A172 (cell line): ENCODE measurements at regions not wholly inside any gene's neighbourhood (a gene's known extent, or its start where the extent isn't known, plus 50 kb on each side); places are given as distances from the start of the nearest gene placed in this dataset.
"Not testable (repeated sequence)": the region's sequence is repeated elsewhere in the genome, so short reads cannot be mapped to it uniquely, and the experiment has no call there.

Source experiments
- DNase-seq: peaks from one replicate; pipeline ENCODE4 v3.0.0-alpha.2; 2015; ENCODE audit warnings: low spot score

DNA sequence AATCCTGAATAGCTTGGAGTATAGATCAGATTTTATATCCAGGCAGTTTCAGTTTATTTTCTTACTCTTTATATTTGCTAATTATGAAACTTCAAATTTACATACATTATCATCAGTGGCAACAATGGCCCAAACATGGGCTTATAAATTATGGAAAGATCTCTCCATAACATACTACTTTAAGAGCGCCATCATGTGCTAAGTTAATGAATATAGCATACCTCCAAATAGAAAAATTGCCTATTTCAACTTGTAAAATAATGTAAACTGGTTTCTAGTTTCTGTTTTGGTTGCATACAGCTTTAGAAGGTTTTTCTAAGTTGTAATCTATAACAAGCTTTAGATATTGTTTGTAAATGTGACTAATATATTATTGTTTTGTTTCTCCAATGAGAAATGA, 531.3 kb upstream of the UBE2E2 start:
- no peak for DNase-seq

DNA sequence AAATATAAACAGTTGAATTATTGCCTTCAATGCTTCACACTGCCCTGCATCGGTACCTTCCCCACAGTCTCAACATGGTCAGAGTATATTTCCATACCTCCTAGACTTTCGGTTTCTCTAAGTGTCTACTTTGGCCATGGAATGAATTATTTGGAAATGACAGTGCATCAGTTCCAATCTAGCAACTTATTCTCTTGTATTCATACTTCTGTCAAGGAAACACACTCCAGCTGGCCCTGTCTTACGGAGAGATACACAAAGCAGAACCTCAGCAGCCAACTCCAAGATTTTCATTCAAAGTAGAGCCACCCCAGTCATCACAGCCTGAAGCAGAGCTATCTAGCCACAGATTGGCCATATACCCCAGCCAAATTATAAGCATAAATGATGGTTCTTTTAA, 518.4 kb upstream of the UBE2E2 start:
- no peak for DNase-seq

DNA sequence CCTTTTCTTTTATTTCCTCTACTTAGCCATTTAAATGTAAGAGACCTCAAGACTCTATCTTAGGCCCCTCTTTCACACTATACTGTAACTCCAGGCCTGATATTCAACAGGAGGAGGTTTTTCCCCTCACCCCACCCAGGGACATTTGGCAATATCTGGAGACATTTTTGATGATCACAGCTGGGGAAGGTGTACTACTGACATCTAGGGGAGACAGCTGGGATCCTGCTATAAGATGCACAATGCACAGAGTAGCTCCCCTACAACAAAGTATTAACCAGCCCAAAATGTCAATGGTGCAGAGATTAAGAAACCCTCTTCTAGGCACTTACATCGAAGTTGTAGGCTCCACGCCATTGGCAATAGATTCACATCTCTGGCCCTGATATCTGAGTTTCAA, 517.5 kb upstream of the UBE2E2 start:
- no peak for DNase-seq

DNA sequence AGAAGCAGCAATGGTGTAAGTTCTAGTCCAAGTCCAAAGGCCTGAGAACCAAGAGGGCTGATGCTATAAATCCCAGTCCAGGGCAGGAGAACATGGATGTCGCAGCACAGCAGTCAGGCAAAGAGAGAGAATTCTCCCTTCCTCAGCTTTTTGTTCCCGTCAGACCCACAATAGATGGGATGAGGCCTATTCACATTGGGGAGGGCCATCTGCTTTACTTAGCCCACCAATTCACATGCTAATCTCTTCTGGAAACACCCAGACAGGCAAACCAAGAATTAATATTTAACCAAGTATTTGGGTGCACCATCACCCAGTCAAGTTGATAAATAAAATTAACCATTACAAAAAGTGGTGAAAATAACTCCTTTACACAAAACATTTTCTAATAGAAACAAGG, 511.7 kb upstream of the UBE2E2 start:
- DNase-seq: no peak

DNA sequence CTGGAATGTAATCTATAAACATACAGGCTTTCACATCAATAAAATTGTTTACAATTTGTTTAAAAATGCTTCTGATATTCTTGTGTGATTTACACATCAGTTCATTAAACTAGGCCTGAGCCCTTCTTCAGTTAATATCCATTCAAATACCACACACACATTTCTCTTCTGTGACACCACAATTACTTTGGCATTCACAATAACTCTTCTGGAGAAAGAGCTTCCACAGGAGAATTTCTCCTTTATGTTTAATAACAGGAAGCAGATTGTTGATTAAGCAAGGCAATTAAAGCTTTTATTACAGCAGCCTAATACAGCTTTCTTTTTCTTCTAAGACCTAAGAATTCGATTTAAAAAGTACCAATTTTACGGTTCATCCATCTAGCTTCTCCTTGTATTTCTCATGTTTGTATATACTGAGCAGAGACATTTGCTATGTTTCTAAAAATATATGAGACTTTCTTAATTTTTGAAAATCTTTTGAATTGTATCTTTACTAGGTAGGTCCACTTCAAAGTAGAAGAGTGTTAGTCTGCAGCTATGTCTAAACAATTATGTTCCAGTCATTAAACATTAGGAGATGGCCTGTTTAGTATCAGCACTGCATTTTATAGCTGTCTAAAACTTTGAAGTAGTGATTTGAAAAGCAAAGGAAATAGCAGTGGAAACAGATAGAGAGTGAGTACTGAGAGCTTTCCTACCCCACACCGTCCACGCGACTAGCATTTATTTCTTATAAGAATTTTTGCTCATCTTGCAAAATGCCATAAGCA, 511.1 kb upstream of the UBE2E2 start:
- DNase-seq: no peak

DNA sequence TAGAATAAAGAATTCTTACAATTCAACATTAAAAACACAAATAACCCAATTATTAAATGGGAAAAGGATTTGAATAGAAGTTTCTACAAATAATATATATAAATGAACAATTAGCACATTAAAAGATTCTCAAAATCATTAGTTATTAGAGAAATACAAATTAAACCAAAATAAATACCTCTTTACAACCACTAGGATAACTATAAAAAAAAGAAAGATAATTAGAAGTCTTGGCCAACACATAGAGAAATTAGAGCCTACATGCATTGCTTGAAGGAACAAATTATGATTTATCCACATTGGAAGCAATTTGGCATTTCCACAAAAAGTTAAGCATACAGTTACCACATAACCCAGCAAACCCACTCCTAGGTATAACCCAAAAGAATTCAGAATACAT, 502.3 kb upstream of the UBE2E2 start:
- DNase-seq: no peak

DNA sequence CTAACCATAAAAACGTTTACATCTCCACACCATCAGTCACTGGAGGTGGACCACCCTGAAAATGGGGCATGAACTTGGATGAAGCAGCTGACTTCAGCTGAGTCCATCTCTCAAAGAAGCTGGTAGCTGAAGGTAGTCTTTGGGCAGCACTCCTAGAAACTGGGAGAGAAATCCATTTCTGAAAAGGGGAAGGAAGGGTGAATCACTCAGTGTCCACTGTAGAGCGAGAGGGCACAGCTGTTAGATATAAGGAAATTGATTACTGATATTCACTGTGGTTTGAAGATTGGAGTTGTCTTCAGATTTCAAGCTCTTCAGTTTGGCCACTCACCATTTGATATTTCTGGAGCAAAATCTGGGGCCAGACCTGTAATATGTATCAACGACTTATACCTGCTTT, 499.0 kb upstream of the UBE2E2 start:
- DNase-seq: no peak

DNA sequence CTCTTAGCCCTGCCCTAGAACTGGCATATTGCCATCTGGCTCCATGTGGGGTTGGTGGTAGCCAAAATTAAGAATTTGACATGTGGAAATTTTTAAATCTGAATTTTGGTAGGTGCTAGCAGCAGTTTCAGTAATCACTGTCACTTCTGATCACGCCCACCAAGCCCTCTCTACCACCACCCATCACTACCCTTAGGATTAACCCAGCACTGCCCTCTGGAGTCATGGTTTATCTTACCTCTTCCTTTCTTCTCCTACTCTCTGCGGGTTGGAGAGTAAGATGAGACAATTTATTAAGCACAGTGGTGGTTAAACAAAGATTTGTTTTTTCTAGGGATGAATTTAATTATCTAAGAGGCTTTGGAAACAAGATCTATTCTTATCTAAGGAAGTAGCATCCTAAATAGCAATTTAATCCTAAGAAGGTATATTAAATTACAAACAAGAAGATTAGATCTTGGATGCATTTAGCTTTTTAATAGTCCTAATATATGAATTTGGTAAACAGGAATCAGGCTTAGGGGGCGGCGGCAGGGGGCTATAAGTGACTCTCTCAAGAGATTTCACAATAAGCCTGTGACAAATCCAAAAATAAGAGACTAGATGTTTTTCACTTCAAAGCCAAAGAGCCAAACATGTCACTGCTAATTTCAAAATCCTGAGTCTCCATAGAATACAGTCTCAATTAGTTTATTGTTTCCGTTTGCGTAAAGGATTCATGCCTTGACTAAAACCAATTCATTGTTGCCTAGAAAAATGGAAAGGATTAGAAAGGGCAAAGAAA, 498.4 kb upstream of the UBE2E2 start:
- no peak for DNase-seq

DNA sequence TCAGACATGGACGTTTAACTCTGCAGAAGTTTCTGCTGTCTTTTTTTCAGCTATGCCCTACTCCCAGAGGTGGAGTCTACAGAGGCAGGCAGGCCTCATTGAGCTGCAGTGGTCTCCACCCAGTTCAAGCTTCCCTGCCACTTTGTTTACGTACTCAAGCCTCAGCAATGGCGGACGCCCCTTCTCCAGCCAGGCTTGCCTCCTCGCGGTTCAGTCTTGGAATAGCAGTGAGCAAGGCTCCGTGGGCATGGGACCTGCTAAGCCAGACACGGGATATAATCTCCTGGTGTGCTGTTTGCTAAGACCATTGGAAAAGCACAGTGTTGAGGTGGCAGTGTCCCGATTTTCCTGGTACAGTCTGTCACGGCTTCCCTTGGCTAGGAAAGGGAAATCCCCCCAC, 496.2 kb upstream of the UBE2E2 start:
- not testable (repeated sequence) for DNase-seq

DNA sequence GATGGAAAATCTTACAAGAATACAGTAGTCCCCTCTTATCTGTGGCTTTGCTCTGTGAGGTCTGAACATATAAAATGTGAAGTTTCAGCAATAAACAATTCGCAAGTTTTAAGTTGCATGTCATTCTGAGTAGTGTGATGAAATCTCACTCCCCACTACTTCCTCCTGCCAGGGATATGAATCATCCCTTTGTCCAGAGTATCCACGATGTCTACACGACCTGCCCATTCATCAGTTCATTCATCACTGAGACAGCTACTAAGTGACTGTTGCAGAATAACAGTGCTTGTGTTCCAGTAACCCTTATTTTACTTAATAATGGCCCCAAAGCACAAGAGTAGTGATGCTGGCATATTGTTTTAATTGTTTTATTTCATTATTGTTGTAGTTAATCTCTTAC, 489.2 kb upstream of the UBE2E2 start:
- peak; percentile 71 for DNase-seq

DNA sequence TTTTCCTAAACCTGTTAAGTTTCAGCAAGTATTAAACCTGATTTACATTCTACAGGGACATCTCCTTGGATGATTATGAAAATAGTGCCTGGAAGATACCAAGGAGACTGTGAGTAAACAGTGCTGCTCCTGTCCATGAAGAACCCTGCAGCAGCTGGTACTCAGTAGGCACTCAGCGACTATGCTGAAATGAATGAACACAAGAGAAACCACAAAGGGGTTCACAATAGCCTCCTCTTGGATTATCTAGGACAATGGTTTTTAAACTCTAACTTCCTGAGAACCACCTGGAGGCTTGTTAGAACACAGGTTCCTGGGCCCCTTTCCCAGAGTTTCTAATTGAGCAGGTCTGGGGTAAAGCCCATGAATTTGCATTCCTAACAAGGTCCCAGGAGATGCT, 488.4 kb upstream of the UBE2E2 start:
- DNase-seq: no peak

DNA sequence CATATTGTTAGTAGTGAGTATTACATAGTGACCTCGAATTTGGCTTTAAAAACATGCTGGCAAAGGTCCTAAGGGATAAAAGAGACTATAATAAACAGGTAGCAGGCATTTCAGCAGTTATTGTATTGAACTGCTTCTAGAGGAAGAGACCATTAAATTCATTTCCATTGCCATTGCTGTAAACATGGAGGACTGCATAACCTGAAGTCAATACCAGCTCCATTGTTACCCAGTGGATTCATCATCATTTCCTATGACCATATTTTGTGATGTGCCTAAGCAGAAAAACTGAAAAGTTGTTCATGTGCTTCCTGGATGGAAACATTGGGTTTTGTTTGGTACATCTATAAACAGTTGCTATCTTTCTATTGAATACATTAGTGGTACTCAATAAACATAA, 482.5 kb upstream of the UBE2E2 start:
- DNase-seq: no peak

DNA sequence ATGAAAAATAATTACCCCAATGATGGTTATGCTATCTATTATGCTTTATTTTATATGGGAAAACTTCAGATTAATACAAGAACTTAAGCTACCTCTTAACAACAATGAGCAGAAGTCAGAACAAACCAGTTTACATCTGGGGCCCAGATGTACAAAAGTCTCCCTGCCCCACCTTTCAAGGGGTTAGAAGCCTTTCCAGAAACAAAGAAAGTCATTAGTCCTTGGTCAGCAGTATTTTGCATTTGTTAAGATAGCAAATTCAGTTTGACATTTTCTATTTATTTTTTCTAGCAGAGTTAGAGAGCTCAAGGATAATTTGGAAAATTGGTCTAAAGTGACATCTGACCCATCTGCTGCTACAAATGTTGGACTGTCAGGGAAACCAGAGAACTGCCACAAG, 478.7 kb upstream of the UBE2E2 start:
- DNase-seq: no peak

DNA sequence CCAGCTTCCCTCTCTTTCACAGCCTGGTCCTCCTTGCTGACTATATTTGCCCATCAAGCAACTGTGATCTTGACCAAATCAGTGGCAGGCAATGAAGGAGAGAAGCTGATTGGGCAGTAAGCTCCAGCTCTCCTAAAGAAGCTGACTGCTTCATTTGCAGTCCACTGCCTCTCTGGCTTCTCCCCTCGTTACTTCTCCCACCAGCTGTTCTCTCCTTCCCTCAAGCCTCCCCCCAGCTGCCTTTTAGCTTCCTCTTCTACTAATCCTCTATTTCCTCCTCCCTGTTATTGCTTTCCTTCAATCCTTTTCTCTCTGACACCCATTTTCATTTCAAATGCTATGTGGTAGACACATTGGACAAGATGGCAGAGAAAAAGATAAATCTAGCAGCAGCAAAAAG, 474.7 kb upstream of the UBE2E2 start:
- no peak for DNase-seq

DNA sequence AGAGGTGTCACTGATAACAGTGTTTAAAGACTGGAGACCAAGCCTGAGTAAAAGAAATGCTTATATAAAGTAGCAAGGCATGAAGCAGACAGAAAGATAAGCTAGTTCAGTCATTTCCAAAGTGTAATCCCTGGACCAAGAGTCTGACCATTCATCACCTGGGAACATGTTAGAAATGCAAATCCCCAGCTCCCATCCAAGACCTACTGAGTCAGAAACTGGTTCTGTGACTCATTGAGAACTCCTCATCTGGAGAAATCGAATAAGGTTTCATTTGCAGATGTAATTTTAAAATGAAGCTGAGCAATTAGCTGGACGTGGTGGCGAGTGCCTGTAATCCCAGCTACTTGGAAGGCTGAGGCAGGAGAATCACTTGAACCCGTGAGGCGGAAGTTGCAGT, 473.9 kb upstream of the UBE2E2 start:
- DNase-seq: no peak

DNA sequence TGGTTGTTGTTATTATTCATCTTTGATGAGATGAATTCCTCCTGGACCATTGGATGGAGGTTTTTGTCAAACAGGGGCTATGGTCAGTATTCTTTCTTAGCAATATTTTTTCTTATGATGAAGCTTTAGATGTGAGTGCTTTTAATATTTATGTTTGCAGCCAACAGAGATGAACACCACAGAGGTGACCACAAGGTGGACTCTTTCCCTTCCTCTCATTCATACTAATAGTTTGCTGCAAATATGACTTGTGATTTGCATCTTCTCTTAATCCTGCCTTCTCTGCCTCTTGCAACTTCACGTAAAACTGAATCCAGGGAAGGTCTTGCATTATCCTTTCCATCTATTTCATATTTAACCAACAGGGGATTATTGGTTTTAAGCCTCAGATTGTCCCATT, 473.1 kb upstream of the UBE2E2 start:
- no peak for DNase-seq

DNA sequence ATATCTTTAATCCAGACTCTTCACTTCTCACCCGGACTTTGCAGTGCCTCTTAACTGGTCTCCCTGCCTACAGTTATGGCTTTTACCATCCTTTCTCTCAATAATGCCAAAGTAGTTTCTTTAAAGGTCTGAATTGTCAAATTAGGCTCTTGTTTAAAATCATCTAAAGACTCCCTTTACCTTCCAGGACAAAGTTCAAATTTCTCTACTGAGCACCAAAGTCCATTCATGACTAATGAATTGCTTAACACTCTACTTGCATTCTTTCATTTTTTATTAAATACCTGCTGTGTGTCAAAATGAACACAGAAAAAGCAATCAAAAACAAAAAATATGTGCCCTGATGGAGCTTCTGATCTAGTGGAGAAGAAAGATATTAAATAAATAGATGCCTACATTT, 472.4 kb upstream of the UBE2E2 start:
- DNase-seq: no peak

DNA sequence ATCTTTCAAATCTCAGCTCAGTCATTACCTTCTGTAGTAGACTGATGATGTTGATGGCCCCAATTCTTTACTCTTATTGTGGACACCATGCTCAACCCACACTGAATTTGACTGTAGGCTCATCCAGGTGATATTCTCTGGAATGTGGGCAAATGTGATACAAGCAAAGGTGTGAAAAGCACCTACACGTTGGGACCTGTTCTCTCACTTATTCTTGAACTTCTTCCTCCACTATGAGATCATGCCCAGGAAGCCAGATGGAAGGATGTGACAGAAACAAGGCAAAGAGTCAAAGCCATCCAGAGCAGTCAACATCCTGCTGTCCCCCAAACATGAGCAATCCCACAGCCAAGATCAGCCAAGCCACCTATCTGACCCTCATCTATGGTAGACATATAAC, 471.2 kb upstream of the UBE2E2 start:
- no peak for DNase-seq

DNA sequence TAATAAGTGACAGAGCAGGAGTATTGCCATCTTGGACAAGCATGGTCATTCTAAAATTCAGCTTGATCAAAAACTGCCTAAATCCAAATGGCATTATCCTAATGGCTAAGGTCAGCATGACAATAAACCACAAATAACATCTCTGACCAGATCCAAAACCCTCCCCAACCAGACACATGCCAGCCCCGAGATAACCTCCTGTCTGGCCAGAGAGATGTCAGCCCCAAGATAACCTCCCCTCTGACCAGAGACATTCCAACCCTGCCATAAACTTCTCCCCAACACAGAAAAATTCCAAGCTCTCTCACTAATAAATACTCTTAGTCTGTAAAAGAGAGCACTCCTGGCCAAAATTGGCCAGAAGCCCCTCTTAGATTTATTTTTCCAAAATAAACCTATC, 470.5 kb upstream of the UBE2E2 start:
- no peak for DNase-seq

DNA sequence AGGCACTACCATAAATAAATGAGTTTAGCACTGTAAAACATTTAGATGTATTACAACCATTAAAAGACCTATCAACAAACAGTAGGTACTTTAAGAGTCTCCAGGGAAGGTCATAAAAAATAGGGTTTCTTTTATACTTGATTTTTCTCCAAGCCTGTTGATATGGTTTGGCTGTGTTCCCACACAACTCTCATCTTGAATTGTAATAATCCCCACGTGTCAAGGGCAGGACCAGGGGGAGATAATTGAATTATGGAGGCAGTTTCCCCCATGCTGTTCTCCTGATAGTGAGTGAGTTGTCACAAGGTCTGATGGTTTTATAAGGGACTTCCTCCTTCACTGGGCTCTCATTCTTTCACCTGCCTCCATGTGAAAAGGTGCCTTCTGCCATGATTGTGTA, 468.9 kb upstream of the UBE2E2 start:
- DNase-seq: no peak

DNA sequence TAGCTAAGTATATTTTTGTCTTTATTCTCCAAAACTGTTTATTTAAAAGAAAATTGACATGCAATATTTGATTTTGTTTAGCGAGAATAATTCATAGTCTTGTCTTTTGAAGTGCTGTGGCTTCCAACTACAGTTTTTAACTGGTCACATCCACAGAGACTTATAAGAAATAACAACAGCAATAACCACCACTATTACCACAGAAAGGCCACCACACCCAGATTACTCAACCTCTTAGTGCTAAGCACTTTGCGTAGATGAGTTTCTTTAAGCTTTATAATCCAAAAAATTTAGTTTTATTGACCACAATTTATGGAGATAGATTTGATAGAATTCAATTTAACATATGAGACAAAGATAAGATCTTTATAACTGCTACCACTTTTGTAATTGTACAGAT, 468.4 kb upstream of the UBE2E2 start:
- no peak for DNase-seq

DNA sequence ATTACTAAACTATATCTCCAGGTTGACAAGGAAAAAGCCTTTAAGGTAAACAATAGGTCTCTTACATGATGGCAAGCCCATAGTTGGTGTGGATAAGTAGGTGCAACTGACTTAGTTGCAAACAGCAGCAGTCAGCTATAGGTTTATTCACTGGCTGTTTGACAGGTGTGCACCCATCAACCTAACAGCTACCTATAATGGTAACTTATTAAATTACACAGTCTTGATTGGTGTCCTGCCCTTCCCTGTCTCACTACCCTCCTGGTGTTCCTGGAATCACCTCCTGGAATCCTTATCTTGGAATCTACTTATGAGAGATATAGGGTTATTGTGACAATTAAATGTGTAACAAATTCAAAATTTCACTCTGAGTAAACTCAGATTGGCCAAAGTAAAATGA, 467.8 kb upstream of the UBE2E2 start:
- DNase-seq: no peak

DNA sequence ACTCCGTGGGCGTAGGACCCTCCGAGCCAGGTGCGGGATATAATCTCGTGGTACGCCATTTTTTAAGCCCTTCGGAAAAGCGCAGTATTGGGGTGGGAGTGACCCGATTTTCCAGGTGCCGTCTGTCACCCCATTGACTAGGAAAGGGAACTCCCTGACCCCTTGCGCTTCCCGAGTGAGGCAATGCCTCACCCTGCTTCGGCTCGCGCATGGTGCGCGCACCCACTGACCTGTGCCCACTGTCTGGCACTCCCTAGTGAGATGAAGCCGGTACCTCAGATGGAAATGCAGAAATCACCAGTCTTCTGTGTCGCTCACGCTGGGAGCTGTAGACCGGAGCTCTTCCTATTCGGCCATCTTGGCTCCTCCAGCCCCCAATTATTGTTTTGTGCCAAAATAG, 459.7 kb upstream of the UBE2E2 start:
- DNase-seq: not testable (repeated sequence)

DNA sequence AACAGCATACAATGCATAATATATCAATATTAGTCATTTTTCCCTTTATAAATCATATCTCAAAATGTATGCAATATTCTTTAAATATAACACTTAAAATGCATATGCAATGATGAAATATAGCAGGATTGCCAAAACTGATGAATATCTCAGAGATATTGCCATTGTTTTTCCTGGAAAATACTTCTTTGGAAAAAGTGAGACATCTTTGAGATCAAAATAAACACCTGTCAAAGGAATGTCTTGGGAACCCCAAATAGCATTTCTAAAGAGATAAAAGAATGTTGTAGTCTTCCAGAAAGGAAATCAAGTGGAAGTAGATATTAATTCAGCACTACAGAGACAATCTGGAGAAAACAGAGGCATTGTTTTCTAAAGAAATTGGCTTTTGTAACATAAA, 457.8 kb upstream of the UBE2E2 start:
- no peak for DNase-seq
